ENCODE measurements at regions not wholly inside any gene's neighbourhood (a gene's known extent, or its start where the extent isn't known, plus 50 kb on each side); places are given as distances from the start of the nearest gene placed in this dataset.

DNA sequence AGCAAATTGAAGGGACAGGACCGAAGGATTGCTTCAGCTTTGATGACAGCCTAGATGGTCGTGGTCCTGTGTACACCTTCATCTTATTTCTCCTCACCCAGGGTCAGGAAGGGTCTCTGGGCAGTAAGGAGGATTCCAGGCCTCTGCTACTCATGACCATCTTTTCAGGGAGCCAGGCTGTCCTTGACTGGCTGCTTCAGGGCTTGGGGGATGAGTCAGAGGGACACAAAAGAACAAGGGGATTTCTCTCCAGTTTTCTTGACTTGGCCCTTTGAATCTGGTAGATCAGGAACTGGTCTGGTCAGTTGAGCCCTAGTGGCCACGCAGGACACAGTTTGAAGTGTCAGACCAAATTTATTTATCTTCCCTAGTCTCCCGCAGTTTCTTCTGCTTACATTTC, 402.1 kb upstream of the CHD6 start:
- Mint-ChIP-seq H3K27ac (no peak overlapping the region), H3K4me3 (no peak overlapping the region), H3K36me3 (no peaks in the 10 kb centered on the region), H3K9me3 (peaks cover 5% of the 10 kb centered on the region), H3K4me1 (no peaks in the 10 kb centered on the region), H3K27me3 (ENCODE audit: low read depth) (no peaks in the 10 kb centered on the region)
- CTCF ChIA-PET = no interaction called here
- POLR2A ChIA-PET = no interaction called here
- DNase-seq (ENCODE audit: low spot score) = no peak
- no peak for ATAC-seq
- TF ChIP-seq MYBL2 (CRISPR knock-in tag; IDR thresholded peaks at IDR 0.05) (no peak), PRRX2 (CRISPR knock-in tag; IDR thresholded peaks at IDR 0.05) (no peak), RELA (CRISPR knock-in tag; IDR thresholded peaks at IDR 0.05; ENCODE audit: borderline replicate concordance) (no peak), ZNF416 (CRISPR knock-in tag; IDR thresholded peaks at IDR 0.05) (no peak), TEAD4 (CRISPR knock-in tag; IDR thresholded peaks at IDR 0.05) (no peak)

DNA sequence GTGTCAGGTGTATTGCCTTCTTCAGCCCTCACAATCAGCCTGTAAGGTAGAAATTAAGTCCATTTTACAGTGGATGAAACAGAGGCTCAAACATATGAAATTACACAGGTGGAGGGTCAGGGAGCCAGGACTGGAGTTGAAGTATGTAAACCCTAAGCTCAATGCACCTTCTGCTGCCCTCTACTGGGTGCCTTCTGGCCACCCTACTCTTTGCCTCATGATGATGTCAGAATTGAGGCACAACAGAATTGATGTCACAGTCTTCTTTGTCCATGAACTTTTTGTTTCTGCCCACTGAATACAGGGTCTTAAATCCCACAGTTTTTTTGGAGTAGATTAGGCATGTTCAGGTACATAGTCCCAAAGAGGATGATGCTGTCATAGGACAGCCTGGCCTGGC, 400.8 kb upstream of the CHD6 start:
- Mint-ChIP-seq H3K4me1 (no peaks in the 10 kb centered on the region), H3K36me3 (no peaks in the 10 kb centered on the region), H3K9me3 (peaks cover 11% of the 10 kb centered on the region), H3K4me3 (no peak overlapping the region), H3K27ac (no peak overlapping the region), H3K27me3 (ENCODE audit: low read depth) (no peaks in the 10 kb centered on the region)
- ChIA-PET POLR2A (no interaction called here), CTCF (interaction anchor here (0.5 to 2.0 kb wide), 10 partner anchors 10 to 1251 kb away, joined by 3 to 12 read pairs (median 4); no protein-coding TSS in a partner anchor)
- DNase-seq (ENCODE audit: low spot score) (peak; percentile 40), ATAC-seq (peak; percentile 84)
- TF ChIP-seq, protein P1, sequence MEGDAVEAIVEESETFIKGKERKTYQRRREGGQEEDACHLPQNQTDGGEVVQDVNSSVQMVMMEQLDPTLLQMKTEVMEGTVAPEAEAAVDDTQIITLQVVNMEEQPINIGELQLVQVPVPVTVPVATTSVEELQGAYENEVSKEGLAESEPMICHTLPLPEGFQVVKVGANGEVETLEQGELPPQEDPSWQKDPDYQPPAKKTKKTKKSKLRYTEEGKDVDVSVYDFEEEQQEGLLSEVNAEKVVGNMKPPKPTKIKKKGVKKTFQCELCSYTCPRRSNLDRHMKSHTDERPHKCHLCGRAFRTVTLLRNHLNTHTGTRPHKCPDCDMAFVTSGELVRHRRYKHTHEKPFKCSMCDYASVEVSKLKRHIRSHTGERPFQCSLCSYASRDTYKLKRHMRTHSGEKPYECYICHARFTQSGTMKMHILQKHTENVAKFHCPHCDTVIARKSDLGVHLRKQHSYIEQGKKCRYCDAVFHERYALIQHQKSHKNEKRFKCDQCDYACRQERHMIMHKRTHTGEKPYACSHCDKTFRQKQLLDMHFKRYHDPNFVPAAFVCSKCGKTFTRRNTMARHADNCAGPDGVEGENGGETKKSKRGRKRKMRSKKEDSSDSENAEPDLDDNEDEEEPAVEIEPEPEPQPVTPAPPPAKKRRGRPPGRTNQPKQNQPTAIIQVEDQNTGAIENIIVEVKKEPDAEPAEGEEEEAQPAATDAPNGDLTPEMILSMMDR (IDR thresholded peaks at IDR 0.05) = 0 out of 2 replicates have a peak, but pooled peaks have one; percentile 20
- no peak for TF ChIP-seq ZNF423 (CRISPR knock-in tag; IDR thresholded peaks at IDR 0.05)
- no peak for TF ChIP-seq HMGA2 (CRISPR knock-in tag; IDR thresholded peaks at IDR 0.05)

DNA sequence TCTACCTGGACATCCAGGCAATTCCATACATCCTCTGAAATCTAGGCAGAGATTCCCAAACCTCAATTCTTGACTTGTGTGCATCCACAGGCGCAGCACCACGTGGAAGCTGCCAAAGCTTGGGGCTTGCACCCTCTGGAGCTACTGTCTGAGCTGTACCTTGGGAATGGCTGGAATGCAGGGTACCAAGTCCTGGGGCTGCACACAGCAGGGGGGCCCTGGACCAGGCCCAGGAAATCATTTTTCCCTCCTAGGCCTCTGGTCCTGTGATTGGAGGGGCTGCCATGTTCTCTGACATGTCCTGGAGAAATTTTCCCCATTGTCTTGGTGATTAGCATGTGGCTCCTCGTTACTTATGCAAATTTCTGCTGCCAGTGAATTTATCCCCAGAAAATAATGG, 391.9 kb upstream of the CHD6 start:
- Mint-ChIP-seq H3K9me3 (peaks cover 62% of the 10 kb centered on the region), H3K27me3 (ENCODE audit: low read depth) (peaks cover 4% of the 10 kb centered on the region), H3K4me3 (no peak overlapping the region), H3K4me1 (peaks cover 19% of the 10 kb centered on the region), H3K27ac (no peak overlapping the region), H3K36me3 (peaks cover 31% of the 10 kb centered on the region)
- CTCF ChIA-PET = no interaction called here
- DNase-seq (ENCODE audit: low spot score) (no peak), ATAC-seq (no peak)
- POLR2A ChIA-PET = no interaction called here
- TF ChIP-seq, protein P2, sequence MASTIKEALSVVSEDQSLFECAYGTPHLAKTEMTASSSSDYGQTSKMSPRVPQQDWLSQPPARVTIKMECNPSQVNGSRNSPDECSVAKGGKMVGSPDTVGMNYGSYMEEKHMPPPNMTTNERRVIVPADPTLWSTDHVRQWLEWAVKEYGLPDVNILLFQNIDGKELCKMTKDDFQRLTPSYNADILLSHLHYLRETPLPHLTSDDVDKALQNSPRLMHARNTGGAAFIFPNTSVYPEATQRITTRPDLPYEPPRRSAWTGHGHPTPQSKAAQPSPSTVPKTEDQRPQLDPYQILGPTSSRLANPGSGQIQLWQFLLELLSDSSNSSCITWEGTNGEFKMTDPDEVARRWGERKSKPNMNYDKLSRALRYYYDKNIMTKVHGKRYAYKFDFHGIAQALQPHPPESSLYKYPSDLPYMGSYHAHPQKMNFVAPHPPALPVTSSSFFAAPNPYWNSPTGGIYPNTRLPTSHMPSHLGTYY (CRISPR knock-in tag; IDR thresholded peaks at IDR 0.05) = no peak
- TF ChIP-seq, protein P3, sequence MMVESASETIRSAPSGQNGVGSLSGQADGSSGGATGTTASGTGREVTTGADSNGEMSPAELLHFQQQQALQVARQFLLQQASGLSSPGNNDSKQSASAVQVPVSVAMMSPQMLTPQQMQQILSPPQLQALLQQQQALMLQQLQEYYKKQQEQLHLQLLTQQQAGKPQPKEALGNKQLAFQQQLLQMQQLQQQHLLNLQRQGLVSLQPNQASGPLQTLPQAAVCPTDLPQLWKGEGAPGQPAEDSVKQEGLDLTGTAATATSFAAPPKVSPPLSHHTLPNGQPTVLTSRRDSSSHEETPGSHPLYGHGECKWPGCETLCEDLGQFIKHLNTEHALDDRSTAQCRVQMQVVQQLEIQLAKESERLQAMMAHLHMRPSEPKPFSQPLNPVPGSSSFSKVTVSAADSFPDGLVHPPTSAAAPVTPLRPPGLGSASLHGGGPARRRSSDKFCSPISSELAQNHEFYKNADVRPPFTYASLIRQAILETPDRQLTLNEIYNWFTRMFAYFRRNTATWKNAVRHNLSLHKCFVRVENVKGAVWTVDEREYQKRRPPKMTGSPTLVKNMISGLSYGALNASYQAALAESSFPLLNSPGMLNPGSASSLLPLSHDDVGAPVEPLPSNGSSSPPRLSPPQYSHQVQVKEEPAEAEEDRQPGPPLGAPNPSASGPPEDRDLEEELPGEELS (CRISPR knock-in tag; IDR thresholded peaks at IDR 0.05) = no peak
- TF ChIP-seq ZNF219 (CRISPR knock-in tag; IDR thresholded peaks at IDR 0.05; ENCODE audit: borderline replicate concordance) (no peak), ZNF232 (CRISPR knock-in tag; IDR thresholded peaks at IDR 0.05) (no peak), SP1 (CRISPR knock-in tag; conservative IDR thresholded peaks at IDR 0.05) (no peak), MYBL2 (CRISPR knock-in tag; IDR thresholded peaks at IDR 0.05) (no peak), OVOL2 (CRISPR knock-in tag; IDR thresholded peaks at IDR 0.05; ENCODE audit: borderline replicate concordance) (no peak), NR3C1 (CRISPR knock-in tag; conservative IDR thresholded peaks at IDR 0.05; ENCODE audit: low read depth) (no peak), GTF2I (CRISPR knock-in tag; conservative IDR thresholded peaks at IDR 0.05) (no peak)
- TF ChIP-seq, protein P4, sequence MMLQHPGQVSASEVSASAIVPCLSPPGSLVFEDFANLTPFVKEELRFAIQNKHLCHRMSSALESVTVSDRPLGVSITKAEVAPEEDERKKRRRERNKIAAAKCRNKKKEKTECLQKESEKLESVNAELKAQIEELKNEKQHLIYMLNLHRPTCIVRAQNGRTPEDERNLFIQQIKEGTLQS (CRISPR knock-in tag; conservative IDR thresholded peaks at IDR 0.05) = no peak
- TF ChIP-seq, protein P5, sequence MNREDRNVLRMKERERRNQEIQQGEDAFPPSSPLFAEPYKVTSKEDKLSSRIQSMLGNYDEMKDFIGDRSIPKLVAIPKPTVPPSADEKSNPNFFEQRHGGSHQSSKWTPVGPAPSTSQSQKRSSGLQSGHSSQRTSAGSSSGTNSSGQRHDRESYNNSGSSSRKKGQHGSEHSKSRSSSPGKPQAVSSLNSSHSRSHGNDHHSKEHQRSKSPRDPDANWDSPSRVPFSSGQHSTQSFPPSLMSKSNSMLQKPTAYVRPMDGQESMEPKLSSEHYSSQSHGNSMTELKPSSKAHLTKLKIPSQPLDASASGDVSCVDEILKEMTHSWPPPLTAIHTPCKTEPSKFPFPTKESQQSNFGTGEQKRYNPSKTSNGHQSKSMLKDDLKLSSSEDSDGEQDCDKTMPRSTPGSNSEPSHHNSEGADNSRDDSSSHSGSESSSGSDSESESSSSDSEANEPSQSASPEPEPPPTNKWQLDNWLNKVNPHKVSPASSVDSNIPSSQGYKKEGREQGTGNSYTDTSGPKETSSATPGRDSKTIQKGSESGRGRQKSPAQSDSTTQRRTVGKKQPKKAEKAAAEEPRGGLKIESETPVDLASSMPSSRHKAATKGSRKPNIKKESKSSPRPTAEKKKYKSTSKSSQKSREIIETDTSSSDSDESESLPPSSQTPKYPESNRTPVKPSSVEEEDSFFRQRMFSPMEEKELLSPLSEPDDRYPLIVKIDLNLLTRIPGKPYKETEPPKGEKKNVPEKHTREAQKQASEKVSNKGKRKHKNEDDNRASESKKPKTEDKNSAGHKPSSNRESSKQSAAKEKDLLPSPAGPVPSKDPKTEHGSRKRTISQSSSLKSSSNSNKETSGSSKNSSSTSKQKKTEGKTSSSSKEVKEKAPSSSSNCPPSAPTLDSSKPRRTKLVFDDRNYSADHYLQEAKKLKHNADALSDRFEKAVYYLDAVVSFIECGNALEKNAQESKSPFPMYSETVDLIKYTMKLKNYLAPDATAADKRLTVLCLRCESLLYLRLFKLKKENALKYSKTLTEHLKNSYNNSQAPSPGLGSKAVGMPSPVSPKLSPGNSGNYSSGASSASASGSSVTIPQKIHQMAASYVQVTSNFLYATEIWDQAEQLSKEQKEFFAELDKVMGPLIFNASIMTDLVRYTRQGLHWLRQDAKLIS (CRISPR knock-in tag; IDR thresholded peaks at IDR 0.05; ENCODE audit: borderline replicate concordance) = no peak
